ENCODE measurements at regions not wholly inside any gene's neighbourhood (a gene's known extent, or its start where the extent isn't known, plus 50 kb on each side); places are given as distances from the start of the nearest gene placed in this dataset.

DNA sequence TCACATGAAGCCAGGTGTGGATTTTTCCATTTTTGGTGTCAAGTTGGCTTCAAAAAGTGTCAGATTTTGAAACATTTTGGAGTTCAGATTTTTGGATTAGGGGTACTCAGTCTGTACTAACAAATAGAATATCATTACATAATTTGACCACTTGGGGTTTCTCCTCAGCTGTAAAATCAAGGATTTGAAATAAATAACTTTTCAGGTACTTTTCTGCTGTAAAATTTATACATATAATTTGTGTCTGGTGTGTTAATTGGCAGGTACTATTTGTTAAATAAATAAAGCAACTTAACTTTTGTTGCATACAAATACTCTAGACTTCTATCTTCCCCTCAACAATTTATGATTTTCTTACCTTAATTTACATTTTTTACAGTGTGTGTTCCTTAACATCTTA is 234.1 kb upstream of the PRICKLE1 start:
- TF ChIP-seq POLR2AphosphoS5 (IDR thresholded peaks at IDR 0.05): no peak
- TF ChIP-seq, protein P1, sequence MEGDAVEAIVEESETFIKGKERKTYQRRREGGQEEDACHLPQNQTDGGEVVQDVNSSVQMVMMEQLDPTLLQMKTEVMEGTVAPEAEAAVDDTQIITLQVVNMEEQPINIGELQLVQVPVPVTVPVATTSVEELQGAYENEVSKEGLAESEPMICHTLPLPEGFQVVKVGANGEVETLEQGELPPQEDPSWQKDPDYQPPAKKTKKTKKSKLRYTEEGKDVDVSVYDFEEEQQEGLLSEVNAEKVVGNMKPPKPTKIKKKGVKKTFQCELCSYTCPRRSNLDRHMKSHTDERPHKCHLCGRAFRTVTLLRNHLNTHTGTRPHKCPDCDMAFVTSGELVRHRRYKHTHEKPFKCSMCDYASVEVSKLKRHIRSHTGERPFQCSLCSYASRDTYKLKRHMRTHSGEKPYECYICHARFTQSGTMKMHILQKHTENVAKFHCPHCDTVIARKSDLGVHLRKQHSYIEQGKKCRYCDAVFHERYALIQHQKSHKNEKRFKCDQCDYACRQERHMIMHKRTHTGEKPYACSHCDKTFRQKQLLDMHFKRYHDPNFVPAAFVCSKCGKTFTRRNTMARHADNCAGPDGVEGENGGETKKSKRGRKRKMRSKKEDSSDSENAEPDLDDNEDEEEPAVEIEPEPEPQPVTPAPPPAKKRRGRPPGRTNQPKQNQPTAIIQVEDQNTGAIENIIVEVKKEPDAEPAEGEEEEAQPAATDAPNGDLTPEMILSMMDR (IDR thresholded peaks at IDR 0.05): no peak
- TF ChIP-seq POLR2A (IDR thresholded peaks at IDR 0.05): no peak

Measured in prostate gland (tissue), 2 donors.